Neural progenitor cell (in vitro differentiated cells): ENCODE measurements at regions not wholly inside any gene's neighbourhood (a gene's known extent, or its start where the extent isn't known, plus 50 kb on each side); places are given as distances from the start of the nearest gene placed in this dataset.
A peak's percentile ranks its signal among the peaks of the same experiment; 100 is the strongest.

Experiments used
- DNase-seq: peaks from one replicate; pipeline ENCODE4 v3.0.0-alpha.2; 2016; ENCODE audit warnings: low spot score
- H2AFZ ChIP-seq: fragments of 200-600 bp; sonication (generic); replicated peaks from 2 replicates; pipeline ENCODE4 v1.6.1; 2016; ENCODE audit warnings: antibody characterized with exemption
- H3F3A ChIP-seq: fragments of 200-600 bp; sonication (generic); 2 replicates; pipeline ENCODE4 v1.6.1; 2016; ENCODE audit warnings: antibody characterized with exemption, low read depth
- H3K27ac ChIP-seq: fragments of 200-600 bp; sonication (generic); 2 replicates; pipeline ENCODE4 v1.5.1; 2016; ENCODE audit warnings: mild to moderate bottlenecking
- H3K27me3 ChIP-seq: fragments of 200-600 bp; sonication (generic); 2 replicates; pipeline ENCODE4 v1.6.1; 2016; ENCODE audit warnings: mild to moderate bottlenecking, moderate library complexity
- H3K36me3 ChIP-seq: fragments of 200-600 bp; sonication (generic); 2 replicates; pipeline ENCODE4 v1.5.1; 2016
- H3K4me1 ChIP-seq: fragments of 200-600 bp; sonication (generic); 2 replicates; pipeline ENCODE4 v1.6.1; 2016; ENCODE audit warnings: mixed run types
- H3K4me2 ChIP-seq: fragments of 200-600 bp; sonication (generic); 2 replicates; pipeline ENCODE4 v1.6.1; 2016
- H3K4me3 ChIP-seq: fragments of 200-600 bp; sonication (generic); 2 replicates; pipeline ENCODE4 v1.5.1; 2016
- H3K79me2 ChIP-seq: fragments of 200-600 bp; sonication (generic); 2 replicates; pipeline ENCODE4 v1.6.1; 2016; ENCODE audit warnings: low read depth
- H3K9ac ChIP-seq: fragments of 200-600 bp; sonication (generic); 2 replicates; pipeline ENCODE4 v1.6.1; 2016
- H3K9me3 ChIP-seq: fragments of 200-600 bp; sonication (generic); 2 replicates; pipeline ENCODE4 v1.5.1; 2016; ENCODE audit warnings: low read depth
- H4K20me1 ChIP-seq: fragments of 200-600 bp; sonication (generic); 2 replicates; pipeline ENCODE4 v1.6.1; 2016; ENCODE audit warnings: low read depth
- H3K27ac Mint-ChIP-seq: 3 replicates; pipeline ENCODE4 v1.8.0; 2021; ENCODE audit warnings: mixed read lengths
- H3K27me3 Mint-ChIP-seq: 2 replicates; pipeline ENCODE4 v1.8.0; 2022; ENCODE audit warnings: low read depth, mild to moderate bottlenecking, inconsistent platforms, moderate library complexity, mixed read lengths; ENCODE audit not compliant: insufficient read depth
- H3K36me3 Mint-ChIP-seq: 3 replicates; pipeline ENCODE4 v1.8.0; 2021; ENCODE audit warnings: mixed read lengths
- H3K4me1 Mint-ChIP-seq: 3 replicates; pipeline ENCODE4 v1.8.0; 2021; ENCODE audit warnings: mixed read lengths
- H3K4me3 Mint-ChIP-seq: 3 replicates; pipeline ENCODE4 v1.8.0; 2021; ENCODE audit warnings: mild to moderate bottlenecking, moderate library complexity, mixed read lengths
- H3K9me3 Mint-ChIP-seq: 3 replicates; pipeline ENCODE4 v1.8.0; 2020; ENCODE audit warnings: mixed read lengths
- EZH2 ChIP-seq: fragments of 200-600 bp; sonication (generic); IDR thresholded peaks from 2 replicates; pipeline ENCODE4 v1.6.1; 2017; ENCODE audit warnings: antibody characterized with exemption, mild to moderate bottlenecking, moderate library complexity
- EZH2phosphoT487 ChIP-seq: fragments of 200-600 bp; sonication (generic); IDR thresholded peaks from 2 replicates; pipeline ENCODE4 v1.6.1; 2017; ENCODE audit warnings: antibody characterized with exemption
- TF ChIP-seq, protein P1 (sequence below): fragments of 200-600 bp; sonication (generic); IDR thresholded peaks from 2 replicates; pipeline ENCODE4 v1.5.1; 2017; ENCODE audit warnings: antibody characterized with exemption, mild to moderate bottlenecking

DNA sequence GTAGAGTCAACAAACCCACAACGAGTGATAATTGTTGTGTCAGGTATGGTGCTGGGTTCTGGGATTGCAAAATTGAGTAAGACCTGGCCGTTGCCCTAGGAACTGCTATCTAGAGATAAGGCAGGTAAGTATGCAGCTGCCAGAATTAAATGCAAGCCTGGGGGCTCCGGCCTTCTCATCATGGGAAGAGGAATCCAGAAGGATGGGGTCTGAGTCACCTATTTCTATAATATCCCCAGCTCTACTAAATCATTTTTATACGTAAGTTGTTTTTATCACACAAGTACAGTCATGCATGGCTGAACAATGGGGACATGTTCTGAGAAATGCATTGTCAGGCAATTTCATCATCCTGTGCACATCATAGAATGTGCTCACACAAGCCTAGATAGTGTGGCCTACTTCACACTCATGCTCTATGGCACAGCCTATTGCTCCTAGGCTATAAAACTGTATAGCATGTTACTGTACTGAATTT lies 203.0 kb downstream of the KLF5 start:
- Histone ChIP-seq H3K9me3 (no peaks in the 10 kb centered on the region), H2AFZ (no peak overlapping the region), H3K36me3 (no peaks in the 10 kb centered on the region), H3K27me3 (no peaks in the 10 kb centered on the region), H3K4me1 (peaks cover 12% of the 10 kb centered on the region), H3K4me2 (no peak overlapping the region), H3K27ac (no peak overlapping the region), H3K79me2 (no peaks in the 10 kb centered on the region), H4K20me1 (no peaks in the 10 kb centered on the region), H3K4me3 (no peak overlapping the region), H3F3A (no peaks in the 10 kb centered on the region), H3K9ac (no peak overlapping the region)
- TF ChIP-seq, protein P1, sequence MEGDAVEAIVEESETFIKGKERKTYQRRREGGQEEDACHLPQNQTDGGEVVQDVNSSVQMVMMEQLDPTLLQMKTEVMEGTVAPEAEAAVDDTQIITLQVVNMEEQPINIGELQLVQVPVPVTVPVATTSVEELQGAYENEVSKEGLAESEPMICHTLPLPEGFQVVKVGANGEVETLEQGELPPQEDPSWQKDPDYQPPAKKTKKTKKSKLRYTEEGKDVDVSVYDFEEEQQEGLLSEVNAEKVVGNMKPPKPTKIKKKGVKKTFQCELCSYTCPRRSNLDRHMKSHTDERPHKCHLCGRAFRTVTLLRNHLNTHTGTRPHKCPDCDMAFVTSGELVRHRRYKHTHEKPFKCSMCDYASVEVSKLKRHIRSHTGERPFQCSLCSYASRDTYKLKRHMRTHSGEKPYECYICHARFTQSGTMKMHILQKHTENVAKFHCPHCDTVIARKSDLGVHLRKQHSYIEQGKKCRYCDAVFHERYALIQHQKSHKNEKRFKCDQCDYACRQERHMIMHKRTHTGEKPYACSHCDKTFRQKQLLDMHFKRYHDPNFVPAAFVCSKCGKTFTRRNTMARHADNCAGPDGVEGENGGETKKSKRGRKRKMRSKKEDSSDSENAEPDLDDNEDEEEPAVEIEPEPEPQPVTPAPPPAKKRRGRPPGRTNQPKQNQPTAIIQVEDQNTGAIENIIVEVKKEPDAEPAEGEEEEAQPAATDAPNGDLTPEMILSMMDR, result no peak
- TF ChIP-seq EZH2phosphoT487, result no peak
- TF ChIP-seq EZH2, result no peak
- no peak for DNase-seq
- H3K4me3 Mint-ChIP-seq, result no peak overlapping the region
- peaks cover 8% of the 10 kb centered on the region for H3K4me1 Mint-ChIP-seq
- no peaks in the 10 kb centered on the region for H3K36me3 Mint-ChIP-seq
- no peak overlapping the region for H3K27ac Mint-ChIP-seq
- no peaks in the 10 kb centered on the region for H3K27me3 Mint-ChIP-seq
- no peaks in the 10 kb centered on the region for H3K9me3 Mint-ChIP-seq

DNA sequence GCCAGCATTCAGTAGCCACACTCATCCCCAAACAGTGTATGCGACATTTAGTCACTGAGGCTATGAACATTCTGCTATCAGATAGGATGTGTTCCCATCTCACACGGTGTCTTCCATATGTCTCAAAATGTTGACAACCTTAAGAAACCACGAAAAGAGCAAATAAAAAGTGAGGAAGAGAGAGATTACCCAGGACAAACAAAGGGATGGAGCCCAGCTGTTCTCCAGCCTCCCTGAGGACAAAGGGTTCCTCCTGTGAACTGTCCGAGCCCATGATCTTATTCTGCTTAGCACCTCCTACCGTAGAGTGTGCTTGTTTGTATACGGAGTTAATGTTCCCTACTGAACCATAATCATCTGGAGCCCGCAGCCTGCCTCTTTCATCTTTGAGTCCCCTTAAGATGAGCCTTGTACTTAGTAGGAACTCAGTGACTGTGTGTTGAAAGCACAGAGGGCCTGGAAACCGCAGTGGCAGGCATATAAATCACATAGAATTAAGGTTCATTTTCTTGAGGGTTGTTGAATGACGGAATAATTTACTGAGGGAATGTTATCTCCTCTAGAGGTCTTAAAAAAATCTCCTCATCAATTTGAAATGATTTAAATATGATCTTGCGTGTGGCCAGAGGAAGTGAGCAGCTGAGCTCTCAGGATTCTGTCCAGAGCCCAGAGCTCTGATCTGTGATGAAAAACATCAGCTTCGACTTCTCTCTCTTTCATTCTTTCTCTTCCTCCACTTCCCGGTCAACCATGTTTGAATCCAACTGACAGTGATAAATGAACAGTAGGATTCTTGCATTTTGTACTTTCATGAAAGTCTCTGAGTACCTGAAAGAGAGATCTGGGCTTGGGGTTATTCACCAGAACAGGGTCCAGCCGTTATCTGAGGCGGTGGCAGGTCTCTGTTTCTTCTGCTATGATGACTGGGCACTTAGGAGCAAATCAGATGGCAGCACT lies 200.5 kb downstream of the KLF5 start:
- peak; percentile 80 for DNase-seq
- H3K4me1 ChIP-seq, result peaks cover 12% of the 10 kb centered on the region
- peak overlapping the region; percentile 60 for H2AFZ ChIP-seq
- H3K4me1 Mint-ChIP-seq, result peaks cover 8% of the 10 kb centered on the region
- peak overlapping the region; percentile 2 for H3K27ac Mint-ChIP-seq
- H3K27me3 ChIP-seq, result no peaks in the 10 kb centered on the region
- H3F3A ChIP-seq, result no peaks in the 10 kb centered on the region
- no peaks in the 10 kb centered on the region for H3K9me3 ChIP-seq
- H3K27me3 Mint-ChIP-seq, result no peaks in the 10 kb centered on the region
- no peak overlapping the region for H3K4me3 Mint-ChIP-seq
- H3K79me2 ChIP-seq, result no peaks in the 10 kb centered on the region
- no peak overlapping the region for H3K4me3 ChIP-seq
- no peaks in the 10 kb centered on the region for H3K36me3 Mint-ChIP-seq
- H3K27ac ChIP-seq, result no peak overlapping the region
- H3K36me3 ChIP-seq, result no peaks in the 10 kb centered on the region
- no peak overlapping the region for H3K9ac ChIP-seq
- no peaks in the 10 kb centered on the region for H3K9me3 Mint-ChIP-seq
- TF ChIP-seq EZH2 (no peak), EZH2phosphoT487 (no peak)
- TF ChIP-seq, protein P1, result no peak
- H4K20me1 ChIP-seq, result no peaks in the 10 kb centered on the region
- peak overlapping the region; percentile 39 for H3K4me2 ChIP-seq

DNA sequence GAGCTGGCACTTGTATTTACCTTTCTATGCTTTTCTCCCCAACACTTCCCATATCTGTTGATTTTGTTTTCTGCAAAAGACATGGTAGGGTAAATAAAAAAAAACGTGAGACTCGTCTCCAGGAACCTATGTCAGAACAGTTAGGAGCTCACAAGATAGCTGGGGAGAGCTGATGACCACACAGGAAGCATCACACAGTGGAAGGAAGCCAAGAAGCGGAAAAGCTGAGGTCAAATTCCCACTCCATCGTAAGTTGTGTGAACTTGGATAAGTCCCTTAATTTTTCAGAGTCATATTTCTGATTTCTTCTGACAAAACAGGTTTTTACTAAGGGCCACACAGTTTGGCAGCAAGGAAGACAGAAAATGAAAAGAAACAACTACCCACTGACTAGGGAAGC lies 199.6 kb downstream of the KLF5 start:
- Histone ChIP-seq H3K27ac (no peak overlapping the region), H3K4me1 (peaks cover 12% of the 10 kb centered on the region), H4K20me1 (no peaks in the 10 kb centered on the region), H3K4me3 (no peak overlapping the region), H3K36me3 (no peaks in the 10 kb centered on the region), H3K79me2 (no peaks in the 10 kb centered on the region), H3K9me3 (no peaks in the 10 kb centered on the region), H3K9ac (no peak overlapping the region), H2AFZ (no peak overlapping the region), H3K27me3 (no peaks in the 10 kb centered on the region), H3F3A (no peaks in the 10 kb centered on the region), H3K4me2 (no peak overlapping the region)
- no peak for DNase-seq
- no peaks in the 10 kb centered on the region for H3K27me3 Mint-ChIP-seq
- no peak overlapping the region for H3K4me3 Mint-ChIP-seq
- H3K36me3 Mint-ChIP-seq, result no peaks in the 10 kb centered on the region
- H3K9me3 Mint-ChIP-seq, result no peaks in the 10 kb centered on the region
- peaks cover 8% of the 10 kb centered on the region for H3K4me1 Mint-ChIP-seq
- TF ChIP-seq EZH2phosphoT487 (no peak), EZH2 (no peak)
- TF ChIP-seq, protein P1, result no peak
- no peak overlapping the region for H3K27ac Mint-ChIP-seq
